ENCODE measurements at regions not wholly inside any gene's neighbourhood (a gene's known extent, or its start where the extent isn't known, plus 50 kb on each side); places are given as distances from the start of the nearest gene placed in this dataset.

GRCh38 chr9:16321461-16322119 lies 548.9 kb downstream of the BNC2 start:
- TF ChIP-seq CTCF (IDR thresholded peaks at IDR 0.05; ENCODE audit: poor library complexity) (no peak), EZH2 (IDR thresholded peaks at IDR 0.05; ENCODE audit: borderline replicate concordance) (no peak), EZH2phosphoT487 (IDR thresholded peaks at IDR 0.05; ENCODE audit: low read depth, severe bottlenecking, unreplicated experiment) (no peak)
